Chondrocyte (in vitro differentiated cells): ENCODE measurements at regions not wholly inside any gene's neighbourhood (a gene's known extent, or its start where the extent isn't known, plus 50 kb on each side); places are given as distances from the start of the nearest gene placed in this dataset.

Experiments used
- DNase-seq: peaks from one replicate; pipeline ENCODE4 v3.0.0; 2021; ENCODE audit warnings: mixed read lengths, low spot score
- H3K27ac Mint-ChIP-seq: one replicate; pipeline ENCODE4 v1.8.0; 2021; ENCODE audit warnings: mild to moderate bottlenecking, moderate library complexity, mixed read lengths; ENCODE audit not compliant: unreplicated experiment
- H3K27me3 Mint-ChIP-seq: 2 replicates; pipeline ENCODE4 v1.8.0; 2021; ENCODE audit warnings: low read depth, mixed read lengths
- H3K36me3 Mint-ChIP-seq: 2 replicates; pipeline ENCODE4 v1.8.0; 2021; ENCODE audit warnings: low read depth, mixed read lengths
- H3K4me1 Mint-ChIP-seq: 2 replicates; pipeline ENCODE4 v1.8.0; 2021; ENCODE audit warnings: low read depth, mild to moderate bottlenecking, mixed read lengths
- H3K4me3 Mint-ChIP-seq: one replicate; pipeline ENCODE4 v1.8.0; 2021; ENCODE audit warnings: mild to moderate bottlenecking, moderate library complexity, mixed read lengths; ENCODE audit not compliant: unreplicated experiment
- H3K9me3 Mint-ChIP-seq: 2 replicates; pipeline ENCODE4 v1.8.0; 2021; ENCODE audit warnings: low read depth, mixed read lengths
- TF ChIP-seq, protein P1 (sequence below): fragments of 200-600 bp; sonication (generic); IDR thresholded peaks from 2 replicates; pipeline ENCODE4 v1.5.0; 2021; ENCODE audit warnings: antibody characterized with exemption, mild to moderate bottlenecking, moderate library complexity

- Mint-ChIP-seq H3K4me3 (no peak overlapping the region), H3K36me3 (no peaks in the 10 kb centered on the region), H3K4me1 (no peaks in the 10 kb centered on the region)
Measured at GRCh38 chr4:179328627-179329026, 1886.4 kb upstream of the AGA start.

DNA sequence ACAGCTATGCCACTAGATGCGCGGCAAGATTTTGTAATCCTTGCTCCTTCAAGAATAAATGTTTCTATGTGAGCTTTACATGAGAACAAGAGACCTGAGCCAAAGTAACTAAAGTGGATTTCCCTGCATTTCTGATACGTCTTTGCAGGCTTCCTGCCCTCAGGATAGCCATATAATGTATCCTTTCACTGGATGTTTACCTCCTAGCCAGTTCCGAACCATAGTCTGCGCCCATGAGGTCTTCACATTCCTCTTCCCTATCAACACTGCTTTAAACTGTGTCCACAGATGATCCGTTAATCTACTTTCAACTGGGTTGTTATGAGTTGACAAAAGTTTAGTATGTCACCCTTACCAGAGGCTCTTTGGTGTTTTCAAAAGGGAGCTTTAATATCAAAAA lies 1889.1 kb upstream of the AGA start:
- no peak for DNase-seq
- no peaks in the 10 kb centered on the region for H3K27me3 Mint-ChIP-seq
- no peaks in the 10 kb centered on the region for H3K9me3 Mint-ChIP-seq
- H3K27ac Mint-ChIP-seq: no peak overlapping the region
- TF ChIP-seq, protein P1, sequence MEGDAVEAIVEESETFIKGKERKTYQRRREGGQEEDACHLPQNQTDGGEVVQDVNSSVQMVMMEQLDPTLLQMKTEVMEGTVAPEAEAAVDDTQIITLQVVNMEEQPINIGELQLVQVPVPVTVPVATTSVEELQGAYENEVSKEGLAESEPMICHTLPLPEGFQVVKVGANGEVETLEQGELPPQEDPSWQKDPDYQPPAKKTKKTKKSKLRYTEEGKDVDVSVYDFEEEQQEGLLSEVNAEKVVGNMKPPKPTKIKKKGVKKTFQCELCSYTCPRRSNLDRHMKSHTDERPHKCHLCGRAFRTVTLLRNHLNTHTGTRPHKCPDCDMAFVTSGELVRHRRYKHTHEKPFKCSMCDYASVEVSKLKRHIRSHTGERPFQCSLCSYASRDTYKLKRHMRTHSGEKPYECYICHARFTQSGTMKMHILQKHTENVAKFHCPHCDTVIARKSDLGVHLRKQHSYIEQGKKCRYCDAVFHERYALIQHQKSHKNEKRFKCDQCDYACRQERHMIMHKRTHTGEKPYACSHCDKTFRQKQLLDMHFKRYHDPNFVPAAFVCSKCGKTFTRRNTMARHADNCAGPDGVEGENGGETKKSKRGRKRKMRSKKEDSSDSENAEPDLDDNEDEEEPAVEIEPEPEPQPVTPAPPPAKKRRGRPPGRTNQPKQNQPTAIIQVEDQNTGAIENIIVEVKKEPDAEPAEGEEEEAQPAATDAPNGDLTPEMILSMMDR: no peak
- H3K4me1 Mint-ChIP-seq: no peaks in the 10 kb centered on the region
- H3K36me3 Mint-ChIP-seq: no peaks in the 10 kb centered on the region
- H3K4me3 Mint-ChIP-seq: no peak overlapping the region

More at GRCh38 chr4:179328627-179329026, 1886.4 kb upstream of the AGA start:
- no peaks in the 10 kb centered on the region for H3K9me3 Mint-ChIP-seq
- TF ChIP-seq, protein P1: no peak
- no peaks in the 10 kb centered on the region for H3K27me3 Mint-ChIP-seq
- no peak for DNase-seq
- H3K27ac Mint-ChIP-seq: no peak overlapping the region

DNA sequence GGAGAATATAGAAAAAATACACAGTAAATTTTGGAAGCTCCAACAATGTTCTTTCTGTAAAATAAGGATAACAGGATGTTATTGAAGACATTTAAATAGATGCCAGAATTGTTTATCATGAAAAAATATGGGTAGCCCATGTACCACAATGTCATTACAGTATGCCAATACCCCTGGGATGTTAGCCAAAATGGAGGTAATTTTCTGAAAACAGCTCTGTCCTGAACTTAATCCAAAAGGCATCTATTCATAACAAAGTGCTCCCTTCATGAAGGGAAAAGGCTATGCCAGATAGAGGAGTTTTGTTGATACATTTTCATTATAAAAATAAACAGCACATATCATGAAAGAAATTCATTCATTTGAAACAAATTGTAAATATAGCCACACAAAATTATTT lies 1902.6 kb upstream of the AGA start:
- no peaks in the 10 kb centered on the region for H3K36me3 Mint-ChIP-seq
- H3K27me3 Mint-ChIP-seq: no peaks in the 10 kb centered on the region
- H3K9me3 Mint-ChIP-seq: no peaks in the 10 kb centered on the region
- no peak overlapping the region for H3K4me3 Mint-ChIP-seq
- no peaks in the 10 kb centered on the region for H3K4me1 Mint-ChIP-seq
- TF ChIP-seq, protein P1: no peak
- H3K27ac Mint-ChIP-seq: no peak overlapping the region
- no peak for DNase-seq

GRCh38 chr4:179352221-179352620 lies 1910.0 kb upstream of the AGA start:
- Mint-ChIP-seq H3K36me3 (no peaks in the 10 kb centered on the region), H3K4me3 (no peak overlapping the region), H3K27ac (no peak overlapping the region), H3K4me1 (no peaks in the 10 kb centered on the region), H3K9me3 (no peaks in the 10 kb centered on the region), H3K27me3 (no peaks in the 10 kb centered on the region)
- DNase-seq: no peak
- TF ChIP-seq, protein P1: no peak

GRCh38 chr4:179353786-179354185 lies 1911.5 kb upstream of the AGA start:
- no peak overlapping the region for H3K27ac Mint-ChIP-seq
- H3K36me3 Mint-ChIP-seq: no peaks in the 10 kb centered on the region
- H3K4me1 Mint-ChIP-seq: no peaks in the 10 kb centered on the region
- no peaks in the 10 kb centered on the region for H3K27me3 Mint-ChIP-seq
- H3K4me3 Mint-ChIP-seq: no peak overlapping the region
- DNase-seq: no peak
- H3K9me3 Mint-ChIP-seq: no peaks in the 10 kb centered on the region
- TF ChIP-seq, protein P1: no peak
